HS-27A (cell line): ENCODE measurements at regions not wholly inside any gene's neighbourhood (a gene's known extent, or its start where the extent isn't known, plus 50 kb on each side); places are given as distances from the start of the nearest gene placed in this dataset.

Source experiments
- DNase-seq: peaks from one replicate; pipeline ENCODE4 v3.0.0-alpha.2; 2012; ENCODE audit warnings: low read depth, missing footprints

DNA sequence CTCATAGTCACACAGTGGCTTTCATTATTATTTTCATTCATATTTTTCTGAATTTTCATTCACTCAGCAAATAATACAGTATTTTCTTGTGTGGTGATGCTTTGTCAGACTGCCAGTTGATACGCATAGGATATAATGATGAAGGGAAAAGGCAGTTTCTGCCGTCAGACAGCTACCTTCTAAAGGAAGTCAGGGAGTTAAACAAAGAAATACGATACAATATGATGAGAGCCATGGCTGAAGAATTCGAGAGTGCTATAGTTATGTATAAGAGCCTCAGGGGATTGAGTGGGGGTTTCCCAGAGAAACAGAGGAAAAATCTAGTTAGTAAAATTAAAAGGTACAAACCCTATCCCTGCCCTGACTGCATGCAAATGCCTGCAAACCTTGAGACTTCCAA is 479.1 kb downstream of the OLFM4 start:
- no peak for DNase-seq

DNA sequence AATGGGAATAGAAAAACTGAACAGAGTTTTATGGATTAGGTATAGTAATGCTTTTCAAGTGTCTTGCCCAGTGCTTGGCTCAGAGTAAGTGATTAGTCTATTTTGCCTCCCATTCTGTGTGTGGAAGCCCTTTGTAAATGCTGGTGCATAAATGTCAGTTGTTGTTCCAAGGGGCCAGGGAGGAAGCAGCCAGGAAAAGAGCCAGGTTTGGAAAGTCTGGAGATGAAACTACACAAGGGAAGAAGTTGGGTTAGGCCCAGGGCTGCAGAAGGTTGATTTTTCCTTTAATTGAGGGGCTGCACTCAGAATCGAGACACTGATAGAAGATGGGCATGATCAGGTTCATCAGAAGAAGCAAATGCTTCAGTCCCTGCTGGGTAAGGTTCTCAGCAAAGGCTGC is 484.0 kb downstream of the OLFM4 start:
- DNase-seq = no peak

DNA sequence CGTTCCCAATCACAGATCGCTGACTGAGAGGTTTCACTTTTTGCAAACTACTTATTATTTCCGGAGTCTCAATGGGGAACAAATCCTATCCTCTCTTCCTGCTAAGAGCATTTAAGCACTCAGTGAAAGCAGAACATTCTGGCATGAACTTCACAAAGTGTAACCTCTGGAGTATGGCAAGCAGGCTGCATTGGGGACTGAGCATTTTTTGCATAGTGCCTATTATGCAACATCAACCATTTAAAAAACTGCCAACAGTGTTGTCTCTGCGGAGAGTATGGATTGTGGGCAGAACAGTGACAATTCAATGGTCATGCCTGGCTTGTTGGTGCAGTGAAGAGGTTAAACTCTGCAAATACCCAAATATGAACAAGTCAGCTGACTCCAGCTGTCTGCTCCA is 484.6 kb downstream of the OLFM4 start:
- DNase-seq = no peak

DNA sequence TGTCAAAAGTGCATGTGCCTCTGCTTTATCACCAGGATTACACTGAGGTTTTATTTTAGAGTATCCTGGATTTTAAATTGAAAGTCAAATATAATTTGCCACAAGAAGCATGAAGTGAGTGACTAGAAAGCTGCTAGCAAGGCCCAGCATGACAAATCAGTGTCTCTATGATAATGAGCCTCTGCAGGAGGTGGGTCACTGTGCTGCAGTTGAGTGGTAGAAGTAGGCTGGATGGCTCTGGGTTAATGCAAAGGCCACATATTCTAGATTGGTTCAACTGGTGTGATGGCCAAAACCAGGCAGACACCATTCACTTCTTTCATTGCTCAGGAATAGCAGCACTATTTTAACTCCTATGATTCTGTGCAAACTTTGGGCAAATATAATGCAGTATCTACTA is 491.5 kb downstream of the OLFM4 start:
- DNase-seq = no peak

DNA sequence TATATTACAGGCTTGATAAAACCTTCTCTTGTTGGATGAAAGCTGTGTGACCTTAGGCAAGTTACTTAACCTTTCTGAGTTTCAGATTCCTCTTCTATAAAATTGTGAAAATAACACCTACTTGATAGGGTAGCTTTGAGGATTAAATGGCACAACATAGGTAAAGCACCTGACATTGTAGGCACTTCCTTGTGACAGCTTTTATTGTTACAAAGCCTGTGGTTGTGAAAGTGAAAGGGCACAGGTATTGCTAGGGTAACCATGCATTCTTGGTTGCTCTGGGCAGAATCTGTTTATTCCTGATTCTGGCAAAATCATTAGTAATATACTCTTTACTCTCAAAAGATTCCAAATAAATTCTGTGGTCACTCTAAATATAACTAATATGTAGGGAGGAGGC is 493.4 kb downstream of the OLFM4 start:
- no peak for DNase-seq

DNA sequence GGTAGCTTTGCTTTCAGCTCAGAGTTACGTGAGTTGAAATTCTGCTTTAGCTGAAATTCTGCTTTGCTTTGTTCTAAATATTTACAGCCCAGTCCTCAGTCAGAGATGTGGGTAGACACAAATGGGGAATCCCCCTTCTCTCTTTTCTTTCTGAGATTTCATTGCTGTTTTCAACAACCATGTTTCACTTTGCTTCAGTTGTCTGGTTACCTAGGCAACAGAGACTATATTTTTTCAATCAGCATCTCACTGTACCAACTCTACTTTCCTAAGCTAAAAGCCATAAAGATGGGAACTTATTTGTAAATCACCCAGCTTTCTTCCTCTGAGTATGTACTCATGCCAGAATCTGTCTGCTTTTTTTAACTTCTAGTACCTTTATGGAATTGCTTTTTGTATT is 509.0 kb downstream of the OLFM4 start:
- no peak for DNase-seq

DNA sequence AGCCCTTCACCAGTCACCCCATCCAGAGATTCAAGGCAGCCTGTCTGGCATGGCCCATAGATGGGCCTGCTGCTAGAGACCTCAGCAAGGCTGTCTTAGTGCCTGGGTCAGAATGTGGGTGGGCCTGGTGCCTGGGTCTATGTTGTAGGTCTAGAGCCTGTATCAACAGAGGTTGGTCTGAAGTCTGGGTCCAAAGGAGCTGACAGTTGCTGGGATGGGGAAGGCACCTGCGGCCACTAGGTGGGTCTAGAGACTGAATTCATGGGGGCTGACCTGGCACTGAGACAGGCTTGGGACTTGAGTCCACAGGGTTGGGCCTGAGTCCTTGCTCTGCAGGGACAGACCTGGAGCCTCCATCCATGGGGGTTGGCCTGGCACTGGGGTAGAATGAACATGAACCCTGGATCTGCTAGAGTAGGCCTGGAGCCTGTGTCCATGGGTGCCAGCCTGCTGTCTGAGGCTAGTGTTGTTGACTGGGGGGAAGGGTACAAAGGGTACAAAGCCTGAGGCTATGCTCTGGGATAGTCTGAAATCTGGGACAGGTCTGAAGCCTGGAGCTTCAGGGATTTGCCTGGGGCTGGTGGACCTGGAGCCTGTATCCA is 516.8 kb downstream of the OLFM4 start:
- DNase-seq = no peak

DNA sequence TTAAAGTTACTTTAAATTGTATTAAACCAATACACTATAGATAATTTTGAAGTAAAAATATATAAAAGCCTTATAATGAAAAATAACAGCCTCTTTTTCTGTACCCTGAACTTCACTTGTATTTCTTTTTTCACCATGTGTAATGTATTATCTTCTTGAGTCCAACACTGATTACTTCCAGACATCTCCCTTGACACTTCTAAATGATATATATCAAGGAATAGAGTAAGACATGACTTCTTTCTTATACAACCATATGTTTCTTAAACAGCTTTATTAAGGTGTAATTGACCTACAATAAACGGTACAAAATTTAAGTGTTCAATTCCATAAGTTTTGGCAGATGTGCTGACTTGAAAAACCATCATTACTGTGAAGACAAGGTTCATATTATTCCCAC is 531.9 kb downstream of the OLFM4 start:
- DNase-seq = no peak

DNA sequence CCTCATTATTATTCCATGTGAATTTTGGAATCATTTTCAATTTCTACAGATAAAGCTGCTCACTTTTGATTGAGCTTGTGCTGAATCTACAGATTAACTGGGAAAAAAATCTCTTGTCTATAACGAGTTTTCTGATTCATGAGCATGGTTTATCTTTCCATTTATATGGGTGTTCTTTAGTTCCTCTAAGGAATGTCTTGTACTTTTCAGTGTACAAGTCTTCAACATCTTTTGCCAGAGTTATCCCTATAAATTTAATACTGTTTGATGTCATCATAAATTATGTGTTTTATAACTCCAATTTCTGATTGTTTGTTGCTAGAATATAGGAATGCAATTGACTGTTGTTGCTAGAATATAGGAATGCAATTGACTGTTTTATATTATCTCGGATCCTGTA is 533.8 kb downstream of the OLFM4 start:
- no peak for DNase-seq

DNA sequence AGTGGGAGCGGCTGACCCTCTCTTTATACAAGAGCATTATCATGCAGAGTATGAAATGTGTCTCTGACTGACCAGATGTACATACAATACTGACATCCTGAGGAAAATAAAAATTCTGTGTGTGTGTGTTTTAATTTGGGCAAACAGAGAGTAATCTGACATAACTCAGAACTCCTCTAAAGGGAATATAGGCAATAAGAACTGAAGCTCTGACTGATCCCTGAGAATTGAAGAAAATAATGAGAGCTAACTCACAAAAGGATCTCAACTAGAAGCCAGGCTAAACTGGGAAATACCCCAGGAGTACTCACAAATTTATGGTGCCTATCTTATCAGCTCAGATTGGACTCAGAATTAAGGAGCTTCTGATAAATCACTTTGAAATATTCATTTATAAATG is 539.9 kb downstream of the OLFM4 start:
- DNase-seq = no peak

DNA sequence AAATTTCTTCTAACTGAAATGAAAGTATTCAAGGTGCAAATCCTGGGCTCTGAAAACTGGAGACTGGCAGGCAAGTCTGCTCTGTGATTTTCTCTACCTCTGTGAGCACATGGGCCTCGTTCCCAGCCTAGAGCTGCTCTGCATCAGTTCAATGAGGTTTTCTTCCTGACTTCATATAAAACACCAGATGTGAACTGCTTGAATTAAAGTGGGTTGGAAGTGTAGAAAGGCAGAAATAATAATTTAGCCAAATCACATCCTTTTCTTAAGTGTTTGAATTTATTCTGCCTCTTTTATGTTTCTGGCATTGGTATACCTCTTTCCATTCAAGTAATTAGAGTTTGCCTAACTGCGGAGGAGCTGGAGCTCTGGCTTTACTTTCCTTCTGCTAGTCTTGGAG is 540.8 kb downstream of the OLFM4 start:
- no peak for DNase-seq

DNA sequence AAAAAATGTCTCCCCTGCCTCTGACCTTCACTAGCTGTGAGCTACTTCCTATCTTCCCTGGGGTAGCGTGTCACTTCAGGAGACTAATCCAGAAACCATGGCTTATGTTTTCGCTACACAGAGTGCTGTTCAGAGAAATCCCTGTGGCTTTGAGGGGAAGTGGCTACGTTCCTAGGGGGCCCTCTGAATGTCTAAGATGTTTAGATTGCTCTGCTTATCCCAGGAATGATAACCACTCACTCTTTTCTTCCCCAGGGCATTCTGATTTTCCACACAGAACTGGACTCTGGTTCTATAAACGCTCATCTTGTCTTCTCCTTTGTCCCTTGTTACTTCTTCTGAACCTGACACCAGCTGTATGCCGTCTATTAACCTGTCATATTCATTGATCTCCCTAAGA is 572.5 kb downstream of the OLFM4 start:
- no peak for DNase-seq

DNA sequence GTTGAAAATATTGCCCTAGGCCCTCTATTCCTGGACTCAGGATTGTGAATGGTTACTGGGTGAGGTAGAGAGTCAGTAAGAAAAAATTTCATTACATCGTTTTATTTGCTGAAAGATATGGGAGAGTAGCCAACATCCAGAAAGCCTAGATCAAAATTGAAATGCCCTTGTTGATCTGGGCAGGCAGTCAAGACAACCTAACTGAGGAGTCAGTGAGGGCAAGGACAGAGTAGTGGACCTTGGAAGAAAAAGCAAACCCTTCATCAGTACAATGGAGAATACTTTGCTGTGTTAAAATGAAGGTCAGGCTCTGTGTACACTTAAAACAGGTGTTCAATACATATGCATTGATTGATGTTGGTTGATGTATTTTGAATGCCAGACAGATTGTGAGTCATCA is 576.7 kb downstream of the OLFM4 start:
- no peak for DNase-seq

DNA sequence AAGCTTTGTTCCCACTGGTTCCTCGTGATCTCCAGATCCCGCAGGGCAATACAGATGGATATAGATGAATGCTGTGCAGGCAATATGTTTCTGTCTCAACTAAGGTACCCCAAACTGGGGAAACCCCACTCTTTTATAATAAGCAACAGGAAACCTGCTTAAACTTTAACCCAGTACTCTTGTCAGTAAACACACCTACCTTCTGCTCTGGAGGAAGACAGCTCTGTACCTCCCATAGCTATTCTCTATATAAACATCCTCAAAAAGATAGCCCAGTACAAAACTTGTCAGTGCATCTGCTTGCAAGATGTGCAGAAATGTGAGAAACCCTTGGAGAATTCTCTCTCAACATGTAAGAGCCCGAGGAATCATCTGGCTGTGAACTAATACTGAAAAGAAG is 583.6 kb downstream of the OLFM4 start:
- no peak for DNase-seq

DNA sequence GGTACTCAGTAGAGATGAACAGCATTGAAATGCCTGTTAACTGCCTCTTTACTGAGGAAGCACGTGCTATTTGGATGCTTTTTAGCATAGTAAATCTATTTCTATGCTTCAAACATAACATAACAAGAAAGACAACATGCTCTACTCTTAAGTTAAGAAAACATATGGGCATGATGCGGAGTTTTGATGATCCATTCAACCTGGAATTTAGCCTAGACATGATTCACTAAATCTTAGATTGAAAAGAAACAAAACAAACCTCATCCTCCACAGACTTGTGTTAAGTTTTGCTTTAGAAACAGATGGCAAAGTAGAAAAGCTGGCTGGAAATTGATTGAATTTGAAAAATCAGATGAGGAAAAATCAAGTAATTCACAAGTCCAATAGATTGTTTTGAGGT is 593.8 kb downstream of the OLFM4 start:
- DNase-seq = no peak

DNA sequence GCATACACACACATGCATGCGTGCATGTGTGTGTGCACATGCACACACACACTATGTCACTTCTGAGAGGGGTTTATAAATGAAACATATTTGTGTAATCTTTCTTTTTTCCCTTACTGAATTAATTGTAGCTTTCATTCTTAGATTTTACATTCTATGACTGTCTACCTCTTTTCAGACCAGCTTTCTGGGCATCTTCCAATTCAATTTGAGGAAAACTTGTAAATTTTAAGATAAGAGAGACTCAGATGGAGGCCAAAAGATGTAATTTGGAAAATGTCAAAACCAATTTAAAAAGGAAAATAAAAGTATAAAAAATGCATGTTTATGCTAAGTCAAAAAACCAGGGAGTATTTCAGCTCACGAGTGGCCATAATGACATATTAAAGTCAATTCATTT is 594.5 kb downstream of the OLFM4 start:
- no peak for DNase-seq

DNA sequence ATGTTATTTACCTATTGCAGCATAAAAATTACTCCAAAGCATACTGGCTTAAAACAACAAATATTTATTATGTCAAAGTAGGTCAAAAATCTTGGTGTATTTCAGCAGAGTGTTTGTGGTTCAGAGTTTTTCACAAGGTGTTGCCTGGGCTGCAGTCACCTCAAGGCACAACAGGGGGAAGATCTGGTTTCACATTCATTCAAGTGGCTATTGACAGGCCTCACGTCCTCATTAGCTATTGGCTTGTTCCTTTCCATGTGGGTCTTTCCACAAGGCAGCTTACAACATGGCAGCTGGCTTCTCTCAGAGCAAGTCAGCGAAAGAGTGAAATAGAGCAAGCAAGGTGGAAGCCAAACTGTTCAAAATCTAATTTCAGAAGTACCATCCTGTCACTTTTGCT is 602.9 kb downstream of the OLFM4 start:
- DNase-seq = no peak

DNA sequence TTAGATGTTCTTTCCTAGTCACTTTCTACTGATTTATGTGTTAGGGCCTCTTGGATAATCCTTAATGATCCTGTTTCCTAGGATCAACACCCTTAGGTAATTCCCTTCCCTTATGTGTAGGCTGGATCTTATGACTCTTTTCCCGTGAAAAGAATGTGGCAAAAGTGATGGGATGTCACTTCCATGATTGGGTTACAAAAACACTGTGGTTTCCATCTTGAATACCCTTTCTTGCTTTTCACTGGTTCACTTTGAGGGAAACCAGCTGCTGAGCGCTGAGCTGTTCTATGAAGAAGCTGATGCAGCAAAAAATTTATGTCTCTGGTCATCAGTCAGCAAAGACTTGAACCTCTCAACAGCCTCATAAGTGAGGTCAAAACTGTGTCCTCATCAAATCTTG is 609.4 kb downstream of the OLFM4 start:
- DNase-seq = no peak

DNA sequence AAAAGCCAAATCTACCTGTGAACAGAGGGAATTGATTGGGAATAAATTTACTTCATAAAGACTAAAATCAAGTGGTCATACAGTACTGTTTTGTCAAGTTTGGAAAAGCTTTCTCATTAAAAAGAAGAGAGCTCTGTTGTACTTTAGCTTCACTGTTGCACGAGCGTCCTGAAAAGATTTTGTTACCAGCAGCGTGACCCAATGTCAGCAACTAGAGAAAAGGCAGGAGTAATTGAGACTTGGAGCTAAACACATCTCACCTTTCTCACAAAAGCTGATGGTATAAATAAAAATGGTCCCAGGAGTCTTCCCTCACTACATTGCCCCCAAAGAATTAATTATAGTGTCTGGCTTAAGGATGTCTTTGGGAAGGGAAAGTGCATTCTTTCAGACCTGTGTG is 613.7 kb downstream of the OLFM4 start:
- DNase-seq = no peak

DNA sequence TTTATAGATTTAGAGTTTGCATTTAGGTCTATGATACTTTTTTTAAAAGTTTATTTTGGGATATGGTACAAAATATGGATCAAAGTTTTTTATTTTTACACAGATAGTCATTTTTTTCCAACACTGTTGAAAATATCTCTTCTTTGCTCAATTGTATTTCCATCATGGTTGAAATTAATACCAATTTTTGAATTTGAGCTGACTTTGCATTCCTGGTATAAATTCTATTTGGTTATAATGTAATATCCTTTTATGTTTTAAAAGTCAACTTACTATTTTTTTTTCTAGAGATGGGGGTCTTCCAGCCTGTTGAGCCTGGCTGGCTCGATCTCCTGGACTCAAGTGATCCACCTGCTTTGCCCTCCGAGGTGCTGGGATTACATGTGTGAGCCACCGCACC is 620.1 kb downstream of the OLFM4 start:
- no peak for DNase-seq

DNA sequence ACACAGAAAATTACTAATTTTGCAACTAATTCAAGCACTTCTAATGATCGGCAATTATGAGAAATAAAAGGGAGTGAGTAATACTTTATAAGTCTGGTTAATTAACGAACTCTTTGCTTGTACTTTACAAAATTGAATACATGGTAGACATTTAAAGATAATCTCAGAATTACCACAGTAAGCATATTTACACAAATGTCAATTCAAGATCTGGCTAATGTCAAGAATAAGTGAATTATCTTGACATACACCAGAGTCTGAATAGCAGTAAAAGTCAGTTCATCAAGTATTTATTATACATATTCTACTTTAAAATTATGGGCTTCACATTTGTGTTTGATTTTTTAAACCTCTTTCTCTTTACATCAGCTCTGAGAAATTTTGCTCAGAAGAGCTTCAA is 643.4 kb downstream of the OLFM4 start:
- no peak for DNase-seq

DNA sequence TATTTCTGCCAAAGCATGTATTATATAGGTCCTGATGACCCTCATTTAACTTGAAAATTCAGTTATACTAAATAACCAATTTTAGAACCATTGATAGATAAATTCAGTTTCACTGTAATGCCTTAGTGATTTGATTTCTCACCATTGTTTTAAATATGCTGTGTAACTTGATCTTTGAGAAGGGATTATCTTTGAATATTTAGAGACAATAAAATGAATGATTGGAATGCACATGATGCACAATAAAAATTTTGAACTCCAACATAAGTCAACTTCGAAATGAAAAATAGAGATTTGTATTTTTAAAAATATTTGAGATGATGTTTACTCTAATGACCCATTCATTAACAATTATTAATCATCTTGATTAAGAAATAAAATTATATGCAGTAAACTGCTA is 654.5 kb downstream of the OLFM4 start:
- no peak for DNase-seq

DNA sequence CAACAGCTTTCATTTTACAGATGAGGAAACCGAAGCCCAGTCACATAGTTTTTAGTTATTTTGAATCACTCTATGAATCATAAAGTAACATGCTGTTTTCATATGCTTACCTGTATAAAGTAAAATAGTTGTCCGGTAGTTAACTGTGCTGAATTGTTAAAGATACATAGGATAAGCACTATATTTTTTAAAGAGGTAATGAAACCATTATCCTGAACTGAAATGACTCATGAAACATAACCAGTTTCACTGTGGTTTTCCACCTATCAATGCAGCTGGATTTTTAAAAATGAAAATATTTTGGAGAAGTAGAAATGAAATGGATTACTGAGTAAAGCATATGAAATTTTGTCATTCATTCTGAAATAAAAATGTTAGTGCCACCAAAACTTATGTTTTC is 655.0 kb downstream of the OLFM4 start:
- DNase-seq = no peak

DNA sequence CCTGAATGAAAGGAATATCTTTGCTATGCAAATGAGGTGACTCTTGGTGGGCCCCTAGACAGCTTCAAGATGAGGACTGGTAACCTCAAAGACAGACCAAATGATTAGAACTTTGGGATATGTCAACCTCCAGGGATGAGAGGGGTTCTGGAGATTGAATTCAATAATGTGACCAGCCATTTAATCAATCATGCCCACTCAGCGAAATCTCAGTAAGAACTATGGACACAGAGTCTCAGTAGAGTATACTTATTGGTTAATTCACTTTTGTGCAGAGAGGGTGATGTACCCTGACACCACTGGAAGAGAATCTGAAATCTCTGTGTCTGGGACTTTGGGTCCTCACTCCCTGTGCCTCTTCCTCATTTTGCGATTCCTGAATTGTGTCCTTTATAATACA is 662.8 kb downstream of the OLFM4 start:
- no peak for DNase-seq
